Central memory CD8-positive, alpha-beta T cell (primary cell): ENCODE measurements at regions not wholly inside any gene's neighbourhood (a gene's known extent, or its start where the extent isn't known, plus 50 kb on each side); places are given as distances from the start of the nearest gene placed in this dataset.

ENCODE experiments used
- ATAC-seq: fragments of 150-1000 bp; cut with Tn5 transposase; replicated peaks from 2 replicates; pipeline ENCODE4 v1.10.0; 2022; ENCODE audit warnings: mild to moderate bottlenecking, moderate FRiP score, moderate number of reproducible peaks; ENCODE audit not compliant: poor library complexity, severe bottlenecking; ENCODE audit errors: extremely low read depth
- DNase-seq, 2 donors: peaks; one replicate each; pipeline ENCODE4 v3.0.0; 2021; ENCODE audit warnings: low spot score in 2 of 2
- H3K27ac Mint-ChIP-seq: one replicate; pipeline ENCODE4 v1.8.0; 2022; ENCODE audit warnings: low read depth, mild to moderate bottlenecking, moderate library complexity, mixed read lengths
- H3K27me3 Mint-ChIP-seq: one replicate; pipeline ENCODE4 v1.8.0; 2022; ENCODE audit warnings: mixed read lengths
- H3K36me3 Mint-ChIP-seq: one replicate; pipeline ENCODE4 v1.8.0; 2022; ENCODE audit warnings: mild to moderate bottlenecking, moderate library complexity, mixed read lengths; ENCODE audit not compliant: insufficient read depth
- H3K4me1 Mint-ChIP-seq: one replicate; pipeline ENCODE4 v1.8.0; 2022; ENCODE audit warnings: mixed read lengths
- H3K4me3 Mint-ChIP-seq: one replicate; pipeline ENCODE4 v1.8.0; 2022; ENCODE audit warnings: mild to moderate bottlenecking, moderate library complexity, mixed read lengths
- H3K9me3 Mint-ChIP-seq: one replicate; pipeline ENCODE4 v1.8.0; 2022; ENCODE audit warnings: mixed read lengths

- H3K9me3 Mint-ChIP-seq, result no peaks in the 10 kb centered on the region
- H3K27ac Mint-ChIP-seq, result no peak overlapping the region
- no peak for DNase-seq
- no peak overlapping the region for H3K4me3 Mint-ChIP-seq
- no peaks in the 10 kb centered on the region for H3K36me3 Mint-ChIP-seq
- no peaks in the 10 kb centered on the region for H3K4me1 Mint-ChIP-seq
- no peaks in the 10 kb centered on the region for H3K27me3 Mint-ChIP-seq
- ATAC-seq, result no peak
These were observed 718.0 kb downstream of the C12orf50 start for GRCh38 chr12:87311206-87311605.

DNA sequence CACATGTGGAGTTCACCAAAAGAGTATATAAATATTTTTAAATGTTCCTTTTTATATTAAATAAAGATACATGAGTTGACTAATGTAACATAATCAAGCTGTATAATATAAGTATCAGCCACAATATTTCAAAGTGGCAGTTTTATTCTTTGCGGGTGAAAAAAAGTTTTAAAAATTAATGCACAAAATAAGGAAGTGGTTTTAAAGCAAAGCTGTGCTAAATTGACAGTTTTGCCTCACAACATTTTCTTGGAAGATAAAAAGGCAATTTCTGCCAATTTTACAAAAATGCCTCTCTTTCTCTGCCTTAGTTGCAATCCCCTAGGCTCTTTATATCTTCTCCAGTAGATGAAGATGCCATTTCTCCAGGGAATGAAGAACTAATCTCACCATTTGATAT lies 719.1 kb downstream of the C12orf50 start:
- Mint-ChIP-seq H3K27ac (no peak overlapping the region), H3K4me3 (no peak overlapping the region), H3K9me3 (peaks cover 5% of the 10 kb centered on the region), H3K27me3 (no peaks in the 10 kb centered on the region), H3K36me3 (no peaks in the 10 kb centered on the region), H3K4me1 (no peaks in the 10 kb centered on the region)
- ATAC-seq (no peak), DNase-seq (no peak)

DNA sequence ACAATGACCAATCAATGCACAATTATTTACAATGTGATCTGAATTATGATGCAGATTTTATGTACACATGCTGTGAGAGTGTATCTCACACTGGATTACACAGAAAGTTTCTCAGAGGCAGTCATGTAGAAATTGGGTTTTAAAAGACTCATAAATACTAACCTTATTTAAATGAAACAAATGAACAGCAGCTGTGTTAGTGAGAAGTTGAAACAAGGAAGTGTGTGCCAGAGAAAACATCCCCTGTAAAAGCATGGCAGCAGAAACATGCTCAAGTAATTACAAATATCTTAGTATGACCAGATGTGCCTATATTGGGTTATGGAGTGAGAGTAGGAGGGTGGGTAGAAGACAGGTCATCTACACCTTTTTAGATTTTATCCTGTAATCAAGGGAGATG lies 723.7 kb downstream of the C12orf50 start:
- Mint-ChIP-seq H3K36me3 (no peaks in the 10 kb centered on the region), H3K4me1 (no peaks in the 10 kb centered on the region), H3K4me3 (no peak overlapping the region), H3K27me3 (no peaks in the 10 kb centered on the region), H3K27ac (no peak overlapping the region), H3K9me3 (peaks cover 24% of the 10 kb centered on the region)
- no peak for DNase-seq
- no peak for ATAC-seq

DNA sequence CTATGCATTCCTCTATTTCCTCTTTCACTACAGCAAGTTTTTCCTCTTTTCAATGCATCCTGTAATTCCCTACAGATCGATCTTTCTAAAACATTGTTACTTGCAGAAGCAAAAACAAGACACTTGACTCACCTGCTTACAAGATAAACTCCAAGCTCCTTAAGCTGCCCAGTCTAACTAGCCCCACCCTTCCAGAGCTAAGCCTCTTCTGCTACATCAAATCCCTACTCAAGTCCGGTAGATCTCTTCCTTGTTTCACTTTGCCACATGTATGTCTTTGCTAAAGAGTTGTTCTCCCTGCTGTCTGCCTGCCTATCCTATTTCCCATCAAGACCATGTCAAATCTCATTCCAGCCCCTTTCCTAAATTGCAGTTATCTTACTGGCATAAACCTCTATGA lies 724.8 kb downstream of the C12orf50 start:
- no peak overlapping the region for H3K4me3 Mint-ChIP-seq
- H3K27me3 Mint-ChIP-seq, result no peaks in the 10 kb centered on the region
- H3K36me3 Mint-ChIP-seq, result no peaks in the 10 kb centered on the region
- peaks cover 24% of the 10 kb centered on the region for H3K9me3 Mint-ChIP-seq
- DNase-seq (no peak), ATAC-seq (no peak)
- H3K27ac Mint-ChIP-seq, result no peak overlapping the region
- H3K4me1 Mint-ChIP-seq, result no peaks in the 10 kb centered on the region

DNA sequence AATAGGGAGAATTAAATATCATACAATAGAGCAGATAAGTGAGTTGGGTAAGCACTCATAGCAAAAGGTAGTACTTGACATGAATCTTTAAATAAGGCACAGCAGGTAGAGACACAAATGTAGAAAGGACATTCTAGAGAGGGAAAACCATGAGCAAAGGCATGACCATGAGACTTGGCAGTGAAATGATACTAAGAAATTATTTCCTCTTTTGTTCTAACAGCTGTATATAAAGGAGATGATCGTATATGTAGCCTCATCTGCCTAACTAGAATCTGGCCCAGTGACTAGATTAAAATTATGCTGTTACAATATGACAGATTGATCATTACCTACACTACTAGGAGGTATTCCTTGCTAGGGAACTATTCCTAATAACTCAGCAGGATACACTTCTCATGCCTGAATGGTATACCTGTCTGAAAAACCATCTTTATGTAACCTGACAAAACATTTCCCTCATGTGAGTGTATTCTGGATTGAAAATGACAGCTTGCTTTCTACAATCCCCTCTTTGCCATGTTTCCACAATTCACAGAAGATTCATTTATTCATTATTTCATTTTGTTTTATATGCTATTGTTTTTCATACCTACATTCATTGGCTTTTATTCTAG lies 725.7 kb downstream of the C12orf50 start:
- peaks cover 24% of the 10 kb centered on the region for H3K9me3 Mint-ChIP-seq
- no peaks in the 10 kb centered on the region for H3K36me3 Mint-ChIP-seq
- H3K27ac Mint-ChIP-seq, result no peak overlapping the region
- H3K4me1 Mint-ChIP-seq, result no peaks in the 10 kb centered on the region
- H3K4me3 Mint-ChIP-seq, result no peak overlapping the region
- no peaks in the 10 kb centered on the region for H3K27me3 Mint-ChIP-seq
- DNase-seq (no peak), ATAC-seq (no peak)

GRCh38 chr12:87302126-87302745 lies 727.0 kb downstream of the C12orf50 start:
- Mint-ChIP-seq H3K4me3 (no peak overlapping the region), H3K36me3 (no peaks in the 10 kb centered on the region), H3K9me3 (peaks cover 31% of the 10 kb centered on the region), H3K27me3 (no peaks in the 10 kb centered on the region), H3K27ac (no peak overlapping the region), H3K4me1 (no peaks in the 10 kb centered on the region)
- no peak for ATAC-seq
- DNase-seq, result no peak

- DNase-seq, result no peak
- H3K36me3 Mint-ChIP-seq, result no peaks in the 10 kb centered on the region
- no peak overlapping the region for H3K4me3 Mint-ChIP-seq
- H3K9me3 Mint-ChIP-seq, result peaks cover 11% of the 10 kb centered on the region
- ATAC-seq, result no peak
- no peaks in the 10 kb centered on the region for H3K4me1 Mint-ChIP-seq
- H3K27ac Mint-ChIP-seq, result no peak overlapping the region
- H3K27me3 Mint-ChIP-seq, result no peaks in the 10 kb centered on the region
These were observed 738.7 kb downstream of the C12orf50 start for GRCh38 chr12:87290505-87290904.

DNA sequence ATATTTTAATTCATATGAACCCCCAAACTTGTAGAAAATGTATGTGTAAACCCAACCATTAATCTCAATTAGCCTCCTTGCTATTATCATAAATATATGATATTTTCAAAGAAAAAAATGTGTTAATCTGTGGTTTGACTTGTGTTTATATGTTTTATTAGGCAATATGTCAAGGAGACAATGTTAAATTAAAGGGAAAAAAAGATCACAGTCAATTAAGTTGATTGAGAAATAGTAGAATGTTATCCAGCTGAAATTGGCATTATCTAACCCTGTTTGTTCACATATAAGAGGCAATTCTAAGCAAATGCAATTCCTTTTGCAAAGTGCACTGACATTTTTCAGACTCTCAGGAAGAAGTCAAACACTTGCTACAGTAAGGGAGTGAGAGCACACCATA lies 745.3 kb downstream of the C12orf50 start:
- DNase-seq (no peak), ATAC-seq (no peak)
- Mint-ChIP-seq H3K9me3 (peaks cover 8% of the 10 kb centered on the region), H3K4me1 (no peaks in the 10 kb centered on the region), H3K4me3 (no peak overlapping the region), H3K27me3 (no peaks in the 10 kb centered on the region), H3K27ac (no peak overlapping the region), H3K36me3 (no peaks in the 10 kb centered on the region)

DNA sequence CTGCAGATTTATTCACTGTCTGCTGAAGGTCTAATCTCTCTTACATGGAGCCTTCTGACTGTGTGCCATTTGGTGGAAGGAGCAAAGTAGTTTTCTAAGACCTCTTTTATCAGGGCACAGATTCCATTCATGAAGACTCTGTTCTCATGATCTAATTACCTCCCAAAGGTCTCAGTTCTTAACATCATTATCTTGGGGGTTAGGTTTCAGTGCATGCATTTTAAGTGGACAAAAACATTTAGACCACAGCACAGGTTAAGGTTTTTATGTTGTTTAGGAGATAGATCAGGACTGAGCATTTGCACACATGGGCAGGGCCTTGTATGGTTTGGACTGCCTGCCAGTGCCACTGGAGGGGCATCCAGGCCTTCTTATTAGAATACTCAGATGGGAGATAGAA lies 746.1 kb downstream of the C12orf50 start:
- DNase-seq (no peak), ATAC-seq (no peak)
- no peak overlapping the region for H3K4me3 Mint-ChIP-seq
- H3K4me1 Mint-ChIP-seq, result no peaks in the 10 kb centered on the region
- H3K27ac Mint-ChIP-seq, result no peak overlapping the region
- no peaks in the 10 kb centered on the region for H3K36me3 Mint-ChIP-seq
- H3K27me3 Mint-ChIP-seq, result no peaks in the 10 kb centered on the region
- peaks cover 6% of the 10 kb centered on the region for H3K9me3 Mint-ChIP-seq

GRCh38 chr12:87280893-87281292 lies 748.3 kb downstream of the C12orf50 start:
- Mint-ChIP-seq H3K4me3 (no peak overlapping the region), H3K9me3 (peaks cover 6% of the 10 kb centered on the region), H3K27ac (no peak overlapping the region), H3K36me3 (no peaks in the 10 kb centered on the region), H3K27me3 (no peaks in the 10 kb centered on the region), H3K4me1 (no peaks in the 10 kb centered on the region)
- DNase-seq, result no peak
- no peak for ATAC-seq

GRCh38 chr12:87280356-87280755 lies 748.8 kb downstream of the C12orf50 start:
- H3K36me3 Mint-ChIP-seq, result no peaks in the 10 kb centered on the region
- H3K4me3 Mint-ChIP-seq, result no peak overlapping the region

DNA sequence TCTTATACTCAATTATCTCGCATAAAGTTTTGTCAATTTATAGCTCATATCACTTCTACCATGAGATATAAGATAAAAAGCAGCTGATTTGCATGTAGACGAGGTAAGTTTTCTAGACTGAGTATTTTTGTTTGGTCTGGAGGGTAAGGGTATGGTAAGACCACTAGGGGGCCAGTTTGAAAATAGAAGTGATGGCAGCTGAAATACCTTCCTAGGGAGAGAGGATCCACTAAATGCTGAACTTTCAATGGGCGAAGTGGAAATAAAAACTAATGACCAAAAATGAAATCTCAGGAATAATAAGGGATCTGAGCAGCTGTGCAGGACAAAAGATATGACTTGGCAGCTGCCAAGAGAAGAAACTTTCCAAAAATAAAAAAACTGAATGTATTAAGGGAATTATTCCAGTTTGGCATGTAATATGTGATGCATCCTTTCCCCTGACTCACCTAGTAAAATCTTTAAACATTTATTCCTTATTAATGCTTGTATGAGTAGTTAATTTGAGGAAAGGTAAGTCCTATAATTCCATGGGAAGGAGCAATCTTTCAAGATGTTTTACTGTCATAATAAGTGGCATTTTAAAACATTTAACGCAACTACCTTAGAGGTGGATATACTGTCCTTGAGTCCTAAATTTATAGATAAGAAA lies 754.5 kb downstream of the C12orf50 start:
- H3K36me3 Mint-ChIP-seq, result no peaks in the 10 kb centered on the region
- H3K4me1 Mint-ChIP-seq, result no peaks in the 10 kb centered on the region
- no peak for ATAC-seq
- no peak overlapping the region for H3K4me3 Mint-ChIP-seq
- H3K27me3 Mint-ChIP-seq, result no peaks in the 10 kb centered on the region
- DNase-seq, result no peak
- no peaks in the 10 kb centered on the region for H3K9me3 Mint-ChIP-seq
- H3K27ac Mint-ChIP-seq, result no peak overlapping the region

More at GRCh38 chr12:87280356-87280755, 748.8 kb downstream of the C12orf50 start:
- Mint-ChIP-seq H3K27ac (no peak overlapping the region), H3K27me3 (no peaks in the 10 kb centered on the region), H3K4me1 (no peaks in the 10 kb centered on the region), H3K9me3 (peaks cover 6% of the 10 kb centered on the region)
- DNase-seq (no peak), ATAC-seq (no peak)

DNA sequence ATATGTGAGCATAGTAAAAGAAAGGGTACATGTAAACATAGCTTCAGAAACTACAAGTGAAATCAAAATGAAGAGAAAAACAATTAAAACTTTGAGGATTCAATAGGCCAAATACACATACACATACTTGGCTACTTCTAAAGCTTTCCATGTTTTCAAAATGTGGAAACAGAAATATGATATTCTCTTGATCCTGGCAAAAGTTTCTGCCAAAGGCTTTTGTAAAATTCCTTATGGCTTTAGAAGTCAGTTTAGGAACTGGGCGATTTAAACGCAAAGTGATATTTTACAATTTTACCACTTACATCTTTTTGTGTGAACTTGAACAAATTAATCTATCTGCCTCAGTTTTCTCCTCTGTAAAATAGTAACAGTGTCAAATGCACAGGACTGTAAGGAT lies 756.4 kb downstream of the C12orf50 start:
- DNase-seq (no peak), ATAC-seq (no peak)
- Mint-ChIP-seq H3K9me3 (no peaks in the 10 kb centered on the region), H3K27me3 (no peaks in the 10 kb centered on the region), H3K27ac (no peak overlapping the region), H3K36me3 (no peaks in the 10 kb centered on the region), H3K4me1 (no peaks in the 10 kb centered on the region), H3K4me3 (no peak overlapping the region)
